SK-N-SH treated with all-trans-retinoic acid at 6 μM for 48 hours (cell line): ENCODE measurements at regions not wholly inside any gene's neighbourhood (a gene's known extent, or its start where the extent isn't known, plus 50 kb on each side); places are given as distances from the start of the nearest gene placed in this dataset.

ENCODE experiments used
- ATAC-seq: fragments of 200-7000 bp; cut with Tn5 transposase; 3 replicates; pipeline ENCODE4 v1.9.1; 2020; ENCODE audit warnings: mild to moderate bottlenecking, moderate library complexity
- ARNTL ChIP-seq: fragments of 450-650 bp; formaldehyde crosslinking; IDR thresholded peaks from 2 replicates; pipeline ENCODE4 v1.5.0; 2020; ENCODE audit warnings: low read depth, mild to moderate bottlenecking, moderate library complexity, borderline replicate concordance
- BACH2 ChIP-seq: fragments of 250-450 bp; sonication (Bioruptor Pico); IDR thresholded peaks from 2 replicates; pipeline ENCODE4 v1.9.0; 2021; ENCODE audit warnings: mild to moderate bottlenecking, borderline replicate concordance
- CSDC2 ChIP-seq: fragments of 250-450 bp; sonication (Bioruptor Pico); IDR thresholded peaks from 2 replicates; pipeline ENCODE4 v1.5.0; 2020; ENCODE audit warnings: mild to moderate bottlenecking, moderate library complexity
- ESRRG ChIP-seq: fragments of 250-450 bp; sonication (Bioruptor Pico); IDR thresholded peaks from 2 replicates; pipeline ENCODE4 v1.6.1; 2021; ENCODE audit warnings: mild to moderate bottlenecking
- GLIS3 ChIP-seq: fragments of 250-450 bp; sonication (Bioruptor Pico); IDR thresholded peaks from 2 replicates; pipeline ENCODE4 v1.5.0; 2020; ENCODE audit warnings: mild to moderate bottlenecking, moderate library complexity
- ISL1 ChIP-seq: fragments of 250-450 bp; sonication (Bioruptor Pico); IDR thresholded peaks from 2 replicates; pipeline ENCODE4 v2.1.2; 2022; ENCODE audit warnings: mild to moderate bottlenecking, moderate library complexity
- OSR1 ChIP-seq: fragments of 250-450 bp; sonication (Bioruptor Pico); IDR thresholded peaks from 2 replicates; pipeline ENCODE4 v1.8.0; 2022; ENCODE audit warnings: moderate library complexity, mild to moderate bottlenecking, inconsistent platforms
- POU6F1 ChIP-seq: fragments of 250-450 bp; sonication (Bioruptor Pico); IDR thresholded peaks from 2 replicates; pipeline ENCODE4 v1.8.0; 2021; ENCODE audit warnings: low read depth, mild to moderate bottlenecking, moderate library complexity, borderline replicate concordance
- PPARA ChIP-seq: fragments of 250-450 bp; sonication (Bioruptor Pico); IDR thresholded peaks from 2 replicates; pipeline ENCODE4 v1.5.0; 2020; ENCODE audit warnings: mild to moderate bottlenecking, borderline replicate concordance
- RARB ChIP-seq: fragments of 250-450 bp; sonication (Bioruptor Pico); IDR thresholded peaks from 2 replicates; pipeline ENCODE4 v1.8.0; 2021; ENCODE audit warnings: mild to moderate bottlenecking, moderate library complexity
- SNAI2 ChIP-seq: fragments of 250-450 bp; sonication (Bioruptor Pico); IDR thresholded peaks from 2 replicates; pipeline ENCODE4 v1.5.0; 2020; ENCODE audit warnings: mild to moderate bottlenecking, moderate library complexity
- TOX ChIP-seq: fragments of 250-450 bp; sonication (Bioruptor Pico); IDR thresholded peaks from 2 replicates; pipeline ENCODE4 v1.8.0; 2021; ENCODE audit warnings: mild to moderate bottlenecking, moderate library complexity, borderline replicate concordance
- TSHZ2 ChIP-seq: fragments of 250-450 bp; sonication (Bioruptor Pico); IDR thresholded peaks from 2 replicates; pipeline ENCODE4 v1.5.0; 2020; ENCODE audit warnings: mild to moderate bottlenecking, moderate library complexity
- ZC3H10 ChIP-seq: fragments of 250-450 bp; sonication (Bioruptor Pico); IDR thresholded peaks from 2 replicates; pipeline ENCODE4 v1.5.1; 2021; ENCODE audit warnings: mild to moderate bottlenecking, moderate library complexity
- ZFP3 ChIP-seq: fragments of 250-450 bp; sonication (Bioruptor Pico); IDR thresholded peaks from 2 replicates; pipeline ENCODE4 v1.5.0; 2020; ENCODE audit warnings: mild to moderate bottlenecking, moderate library complexity
- ZFP30 ChIP-seq: fragments of 450-650 bp; formaldehyde crosslinking; IDR thresholded peaks from 2 replicates; pipeline ENCODE4 v1.5.0; 2022; ENCODE audit warnings: mild to moderate bottlenecking, moderate library complexity
- ZNF565 ChIP-seq: fragments of 450-650 bp; formaldehyde crosslinking; conservative IDR thresholded peaks from 2 replicates; pipeline ENCODE4 v1.5.0; 2020; ENCODE audit warnings: low read depth, mild to moderate bottlenecking, moderate library complexity
- ZNF70 ChIP-seq: fragments of 450-650 bp; formaldehyde crosslinking; IDR thresholded peaks from 2 replicates; pipeline ENCODE4 v1.5.0; 2020; ENCODE audit warnings: mild to moderate bottlenecking, moderate library complexity
- ZNF8 ChIP-seq: fragments of 450-650 bp; formaldehyde crosslinking; IDR thresholded peaks from 2 replicates; pipeline ENCODE4 v1.5.0; 2020; ENCODE audit warnings: mild to moderate bottlenecking, moderate library complexity
- TF ChIP-seq, protein P1 (sequence below): fragments of 250-450 bp; sonication (Bioruptor Pico); IDR thresholded peaks from 2 replicates; pipeline ENCODE4 v1.8.0; 2020; ENCODE audit warnings: mild to moderate bottlenecking, moderate library complexity, borderline replicate concordance
- TF ChIP-seq, protein P2 (sequence below): fragments of 250-450 bp; sonication (Bioruptor Pico); IDR thresholded peaks from 2 replicates; pipeline ENCODE4 v1.5.1; 2021; ENCODE audit warnings: mild to moderate bottlenecking, moderate library complexity
- TF ChIP-seq, protein P3 (sequence below): fragments of 250-450 bp; sonication (Bioruptor Pico); IDR thresholded peaks from 2 replicates; pipeline ENCODE4 v1.5.1; 2020; ENCODE audit warnings: low read depth, mild to moderate bottlenecking, moderate library complexity

DNA sequence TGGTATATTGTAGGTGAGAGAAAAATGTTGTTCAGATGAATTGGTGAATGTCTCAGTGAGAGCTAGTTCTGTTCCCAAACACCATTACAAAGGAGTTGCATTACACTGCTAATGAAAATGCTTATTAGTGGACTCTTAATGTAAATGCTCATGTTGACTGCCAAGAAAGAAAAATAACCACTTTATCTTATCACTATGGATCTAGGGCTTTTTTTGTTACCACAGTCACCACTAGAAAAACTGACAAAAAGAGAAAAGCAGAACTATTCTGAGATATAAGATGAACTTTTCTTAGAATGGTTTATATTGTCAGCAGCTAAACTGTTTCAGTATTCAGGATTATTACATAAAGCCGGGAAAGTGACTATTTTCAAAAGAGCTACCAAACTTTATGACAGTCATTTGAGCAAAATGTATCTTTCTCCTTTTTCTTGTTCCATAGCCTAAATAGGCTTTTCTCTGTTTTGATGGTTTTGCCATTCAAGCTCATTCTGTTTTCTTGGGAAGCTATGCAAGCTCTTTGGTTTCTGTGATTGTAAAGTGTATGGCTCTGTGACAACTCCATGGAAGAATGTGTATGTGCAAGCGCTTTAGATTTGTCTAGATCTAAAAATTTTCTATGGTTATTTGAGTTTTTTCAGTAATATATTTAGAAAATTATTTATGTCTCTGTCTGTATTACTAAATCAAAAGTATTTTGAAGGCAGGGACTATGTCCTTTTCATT, 64.2 kb upstream of the DPH5 start:
- TF ChIP-seq CSDC2 (CRISPR knock-in tag), result no peak
- TF ChIP-seq ARNTL, result no peak
- no peak for TF ChIP-seq ISL1
- no peak for TF ChIP-seq ZNF70
- TF ChIP-seq BACH2 (CRISPR knock-in tag), result no peak
- TF ChIP-seq ZNF565, result no peak
- no peak for TF ChIP-seq GLIS3 (CRISPR knock-in tag)
- TF ChIP-seq, protein P1, sequence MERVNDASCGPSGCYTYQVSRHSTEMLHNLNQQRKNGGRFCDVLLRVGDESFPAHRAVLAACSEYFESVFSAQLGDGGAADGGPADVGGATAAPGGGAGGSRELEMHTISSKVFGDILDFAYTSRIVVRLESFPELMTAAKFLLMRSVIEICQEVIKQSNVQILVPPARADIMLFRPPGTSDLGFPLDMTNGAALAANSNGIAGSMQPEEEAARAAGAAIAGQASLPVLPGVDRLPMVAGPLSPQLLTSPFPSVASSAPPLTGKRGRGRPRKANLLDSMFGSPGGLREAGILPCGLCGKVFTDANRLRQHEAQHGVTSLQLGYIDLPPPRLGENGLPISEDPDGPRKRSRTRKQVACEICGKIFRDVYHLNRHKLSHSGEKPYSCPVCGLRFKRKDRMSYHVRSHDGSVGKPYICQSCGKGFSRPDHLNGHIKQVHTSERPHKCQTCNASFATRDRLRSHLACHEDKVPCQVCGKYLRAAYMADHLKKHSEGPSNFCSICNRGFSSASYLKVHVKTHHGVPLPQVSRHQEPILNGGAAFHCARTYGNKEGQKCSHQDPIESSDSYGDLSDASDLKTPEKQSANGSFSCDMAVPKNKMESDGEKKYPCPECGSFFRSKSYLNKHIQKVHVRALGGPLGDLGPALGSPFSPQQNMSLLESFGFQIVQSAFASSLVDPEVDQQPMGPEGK, result no peak
- TF ChIP-seq ESRRG (CRISPR knock-in tag), result no peak
- TF ChIP-seq ZFP3 (CRISPR knock-in tag), result no peak
- no peak for TF ChIP-seq OSR1 (CRISPR knock-in tag)
- no peak for TF ChIP-seq SNAI2
- TF ChIP-seq, protein P2, sequence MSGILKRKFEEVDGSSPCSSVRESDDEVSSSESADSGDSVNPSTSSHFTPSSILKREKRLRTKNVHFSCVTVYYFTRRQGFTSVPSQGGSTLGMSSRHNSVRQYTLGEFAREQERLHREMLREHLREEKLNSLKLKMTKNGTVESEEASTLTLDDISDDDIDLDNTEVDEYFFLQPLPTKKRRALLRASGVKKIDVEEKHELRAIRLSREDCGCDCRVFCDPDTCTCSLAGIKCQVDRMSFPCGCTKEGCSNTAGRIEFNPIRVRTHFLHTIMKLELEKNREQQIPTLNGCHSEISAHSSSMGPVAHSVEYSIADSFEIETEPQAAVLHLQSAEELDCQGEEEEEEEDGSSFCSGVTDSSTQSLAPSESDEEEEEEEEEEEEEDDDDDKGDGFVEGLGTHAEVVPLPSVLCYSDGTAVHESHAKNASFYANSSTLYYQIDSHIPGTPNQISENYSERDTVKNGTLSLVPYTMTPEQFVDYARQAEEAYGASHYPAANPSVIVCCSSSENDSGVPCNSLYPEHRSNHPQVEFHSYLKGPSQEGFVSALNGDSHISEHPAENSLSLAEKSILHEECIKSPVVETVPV (CRISPR knock-in tag), result no peak
- TF ChIP-seq ZFP30 (CRISPR knock-in tag), result no peak
- no peak for TF ChIP-seq TOX (CRISPR knock-in tag)
- no peak for ATAC-seq

DNA sequence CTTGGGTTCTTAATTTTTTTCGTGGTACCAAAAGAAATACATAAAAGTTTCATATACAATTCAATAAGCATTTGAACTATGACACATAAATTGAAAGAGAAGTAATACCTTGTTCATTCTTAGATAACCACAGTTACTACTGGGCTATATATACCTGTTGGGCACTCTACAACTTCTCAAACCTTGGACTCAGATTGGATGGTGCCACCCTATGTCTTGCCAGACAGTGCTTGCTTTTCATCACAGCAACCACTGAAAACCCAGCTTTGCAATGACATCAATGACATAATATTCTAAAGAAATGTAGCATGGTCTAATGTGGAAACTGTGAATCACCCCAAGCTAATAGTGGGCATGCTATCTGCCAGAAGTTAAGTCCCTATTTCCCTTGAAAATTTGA, 62.8 kb upstream of the DPH5 start:
- TF ChIP-seq ESRRG (CRISPR knock-in tag) (no peak), SNAI2 (no peak), OSR1 (CRISPR knock-in tag) (no peak), ZNF8 (CRISPR knock-in tag) (no peak), ZFP30 (CRISPR knock-in tag) (no peak), RARB (CRISPR knock-in tag) (no peak), TSHZ2 (CRISPR knock-in tag) (no peak), ZC3H10 (CRISPR knock-in tag) (no peak), ZNF70 (no peak), BACH2 (CRISPR knock-in tag) (no peak), ARNTL (no peak), POU6F1 (CRISPR knock-in tag) (no peak), CSDC2 (CRISPR knock-in tag) (no peak), ZNF565 (no peak), ZFP3 (CRISPR knock-in tag) (no peak), ISL1 (no peak)
- TF ChIP-seq, protein P1, result no peak
- TF ChIP-seq, all 23 proteins: peak for 0
- no peak for ATAC-seq

GRCh38 chr1:101086783-101087182, 61.2 kb upstream of the DPH5 start:
- no peak; the same call in 2 of the 3 replicates for ATAC-seq
- no peak for TF ChIP-seq PPARA
- TF ChIP-seq, protein P2 (CRISPR knock-in tag), result no peak
- no peak for TF ChIP-seq ZFP30 (CRISPR knock-in tag)
- no peak for TF ChIP-seq ZFP3 (CRISPR knock-in tag)
- TF ChIP-seq, protein P3, sequence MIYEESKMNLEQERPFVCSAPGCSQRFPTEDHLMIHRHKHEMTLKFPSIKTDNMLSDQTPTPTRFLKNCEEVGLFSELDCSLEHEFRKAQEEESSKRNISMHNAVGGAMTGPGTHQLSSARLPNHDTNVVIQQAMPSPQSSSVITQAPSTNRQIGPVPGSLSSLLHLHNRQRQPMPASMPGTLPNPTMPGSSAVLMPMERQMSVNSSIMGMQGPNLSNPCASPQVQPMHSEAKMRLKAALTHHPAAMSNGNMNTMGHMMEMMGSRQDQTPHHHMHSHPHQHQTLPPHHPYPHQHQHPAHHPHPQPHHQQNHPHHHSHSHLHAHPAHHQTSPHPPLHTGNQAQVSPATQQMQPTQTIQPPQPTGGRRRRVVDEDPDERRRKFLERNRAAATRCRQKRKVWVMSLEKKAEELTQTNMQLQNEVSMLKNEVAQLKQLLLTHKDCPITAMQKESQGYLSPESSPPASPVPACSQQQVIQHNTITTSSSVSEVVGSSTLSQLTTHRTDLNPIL (CRISPR knock-in tag), result no peak
- TF ChIP-seq, protein P1, result no peak
- no peak for TF ChIP-seq OSR1 (CRISPR knock-in tag)
